SK-N-MC (cell line): ENCODE measurements at regions not wholly inside any gene's neighbourhood (a gene's known extent, or its start where the extent isn't known, plus 50 kb on each side); places are given as distances from the start of the nearest gene placed in this dataset.
"Not testable (repeated sequence)": the region's sequence is repeated elsewhere in the genome, so short reads cannot be mapped to it uniquely, and the experiment has no call there.

ENCODE experiments used
- DNase-seq: peaks from one replicate; pipeline ENCODE4 v3.0.0-alpha.2; 2011; ENCODE audit warnings: low read depth, low spot score
- H3K27ac ChIP-seq: fragments of 200-600 bp; sonication (generic); 2 replicates; pipeline ENCODE4 v1.5.1; 2016; ENCODE audit warnings: mixed run types
- H3K36me3 ChIP-seq: fragments of 200-600 bp; sonication (generic); 2 replicates; pipeline ENCODE4 v1.6.1; 2017; ENCODE audit warnings: antibody characterized with exemption, low read length, mixed read lengths; ENCODE audit not compliant: insufficient read depth
- H3K4me3 ChIP-seq: fragments of 200-600 bp; sonication (generic); 2 replicates; pipeline ENCODE4 v1.5.1; 2016
- H3K9ac ChIP-seq: fragments of 200-600 bp; sonication (generic); 2 replicates; pipeline ENCODE4 v1.8.0; 2017; ENCODE audit warnings: mixed run types, mixed read lengths; ENCODE audit not compliant: insufficient read length
- H3K9me3 ChIP-seq: fragments of 200-600 bp; sonication (generic); 2 replicates; pipeline ENCODE4 v1.6.1; 2017; ENCODE audit warnings: low read depth, mild to moderate bottlenecking, antibody characterized with exemption, low read length, moderate library complexity, mixed read lengths
- EZH2 ChIP-seq: fragments of 200-600 bp; sonication (generic); IDR thresholded peaks from one replicate; pipeline ENCODE4 v1.6.1; 2017; ENCODE audit warnings: antibody characterized with exemption
- FOXP2 ChIP-seq: optimal IDR thresholded peaks from 2 replicates; pipeline ENCODE3; 2011; ENCODE audit warnings: mild to moderate bottlenecking, moderate library complexity; ENCODE audit not compliant: insufficient read depth; ENCODE audit errors: extremely low read length, control extremely low read depth
- POLR2AphosphoS5 ChIP-seq: IDR thresholded peaks from 2 replicates; pipeline ENCODE4 v1.6.1; 2012; ENCODE audit warnings: mild to moderate bottlenecking, low read depth, low read length, borderline replicate concordance

DNA sequence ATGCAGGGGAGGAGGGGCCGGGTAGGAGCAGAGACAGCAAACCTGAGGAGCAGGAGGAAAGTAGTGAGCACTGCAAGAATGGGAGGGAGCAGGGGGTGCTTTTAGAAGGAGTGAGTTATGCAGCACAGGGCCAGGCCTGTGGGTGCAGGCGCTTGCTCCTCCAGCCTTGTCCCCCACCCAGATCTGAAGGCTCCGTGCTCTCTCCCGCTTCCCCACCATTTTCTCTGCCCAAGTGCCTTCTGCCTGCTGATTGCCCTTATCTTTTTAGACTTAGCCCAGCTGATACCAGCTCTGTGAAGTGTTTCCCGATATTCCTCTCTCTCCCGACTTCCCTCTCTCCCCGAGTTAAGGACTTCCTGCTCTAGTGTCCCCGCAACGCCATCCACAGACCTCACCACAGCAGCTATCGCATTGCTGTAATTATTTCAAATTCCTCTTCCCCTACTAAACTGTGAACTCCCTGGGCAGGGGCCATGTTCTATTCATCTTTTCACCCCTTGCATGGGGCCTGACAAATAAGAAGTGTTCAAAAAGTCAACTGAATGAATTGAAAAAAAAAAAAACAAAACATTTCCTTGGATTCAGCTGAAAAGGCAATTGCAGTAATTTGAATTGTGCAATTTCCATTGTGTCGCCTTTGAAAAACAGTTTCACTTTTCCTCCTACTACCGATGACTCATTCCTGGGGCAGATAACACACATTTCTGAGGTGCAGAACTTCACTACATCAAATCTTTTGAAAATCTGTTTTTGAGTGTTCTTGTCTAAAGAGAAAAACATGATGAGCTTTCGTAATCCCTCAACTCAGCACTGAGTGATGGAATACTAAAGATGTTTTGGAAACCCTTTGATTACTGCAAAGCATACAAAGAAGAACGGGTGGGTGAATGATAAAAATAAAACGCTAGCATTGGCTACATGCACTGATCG lies 69.7 kb upstream of the BMAL1 start:
- Histone ChIP-seq H3K27ac (no peak overlapping the region), H3K9me3 (no peaks in the 10 kb centered on the region), H3K4me3 (peak overlapping the region; percentile 19; the same call in 1 of the 2 replicates), H3K9ac (no peak overlapping the region), H3K36me3 (no peaks in the 10 kb centered on the region)
- no peak for DNase-seq
- TF ChIP-seq FOXP2 (no peak), POLR2AphosphoS5 (no peak), EZH2 (no peak)

DNA sequence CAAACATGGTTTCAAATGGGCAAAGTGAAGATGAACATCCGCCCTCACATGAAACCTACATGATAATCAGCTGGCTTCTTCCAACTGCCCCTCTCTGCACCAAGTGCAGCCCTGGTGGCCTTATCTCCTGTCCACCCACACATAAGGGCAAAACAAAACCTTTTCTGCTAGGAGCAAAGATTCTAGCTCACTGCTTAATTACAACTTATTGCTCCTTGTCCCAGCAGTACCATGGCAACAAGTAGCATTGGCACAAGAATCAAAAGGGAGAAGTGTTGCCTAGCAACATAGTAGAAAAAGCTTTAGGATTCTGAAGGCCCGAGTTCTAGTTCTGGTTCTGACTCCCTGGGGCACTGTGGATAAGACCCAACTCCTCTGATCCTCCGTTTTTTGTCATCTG lies 68.7 kb upstream of the BMAL1 start:
- no peak overlapping the region for H3K27ac ChIP-seq
- DNase-seq, result no peak
- TF ChIP-seq POLR2AphosphoS5 (no peak), EZH2 (no peak), FOXP2 (no peak)

DNA sequence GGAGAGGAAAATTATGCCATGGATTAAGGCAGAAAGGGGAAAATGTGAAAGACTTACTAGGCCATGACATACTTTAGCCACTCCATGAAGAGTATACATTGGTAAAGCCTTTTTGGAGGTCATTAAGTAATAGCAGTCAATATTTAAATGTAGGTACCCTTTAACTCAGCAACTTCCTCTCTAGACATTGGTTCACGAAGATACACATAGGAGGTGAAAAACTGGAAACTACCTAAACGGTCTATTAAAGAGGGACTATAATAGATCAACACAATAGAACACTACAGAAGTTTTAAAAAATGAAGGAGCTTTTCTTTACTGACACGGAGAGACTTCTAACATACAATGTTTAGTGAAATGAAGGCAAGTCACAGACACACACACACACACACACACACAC lies 68.2 kb upstream of the BMAL1 start:
- TF ChIP-seq POLR2AphosphoS5, result no peak
- no peak for TF ChIP-seq EZH2
- no peak for TF ChIP-seq FOXP2

More for the DNA sequence above, 68.7 kb upstream of the BMAL1 start:
- H3K36me3 ChIP-seq, result no peaks in the 10 kb centered on the region
- no peak overlapping the region for H3K9ac ChIP-seq
- no peaks in the 10 kb centered on the region for H3K9me3 ChIP-seq
- no peak overlapping the region for H3K4me3 ChIP-seq

DNA sequence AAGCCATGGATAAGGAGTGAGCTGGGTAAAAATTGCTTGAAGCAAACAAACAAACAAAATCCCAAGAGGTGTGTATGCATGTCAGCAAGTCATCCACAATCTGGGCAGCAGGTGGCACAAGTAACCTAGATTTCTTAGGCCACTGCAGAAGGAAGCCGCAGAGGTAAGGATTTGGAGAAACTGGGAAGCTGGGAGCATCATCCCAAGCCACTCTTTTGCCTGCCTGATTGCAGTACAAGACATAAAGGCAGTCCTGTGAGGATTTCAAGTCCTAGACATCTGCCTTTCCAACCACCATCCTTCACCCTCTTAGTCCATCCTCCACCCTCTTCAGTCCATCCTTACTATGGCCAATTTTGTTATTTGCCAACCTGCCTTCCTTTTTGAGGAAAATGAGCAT lies 67.2 kb upstream of the BMAL1 start:
- Histone ChIP-seq H3K4me3 (no peak overlapping the region), H3K9me3 (no peaks in the 10 kb centered on the region), H3K9ac (no peak overlapping the region), H3K36me3 (no peaks in the 10 kb centered on the region), H3K27ac (no peak overlapping the region)
- no peak for DNase-seq
- no peak for TF ChIP-seq EZH2
- TF ChIP-seq POLR2AphosphoS5, result no peak

More for the DNA sequence above, 68.2 kb upstream of the BMAL1 start:
- Histone ChIP-seq H3K4me3 (no peak overlapping the region), H3K9ac (no peak overlapping the region), H3K9me3 (no peaks in the 10 kb centered on the region), H3K27ac (no peak overlapping the region), H3K36me3 (no peaks in the 10 kb centered on the region)
- no peak for DNase-seq

DNA sequence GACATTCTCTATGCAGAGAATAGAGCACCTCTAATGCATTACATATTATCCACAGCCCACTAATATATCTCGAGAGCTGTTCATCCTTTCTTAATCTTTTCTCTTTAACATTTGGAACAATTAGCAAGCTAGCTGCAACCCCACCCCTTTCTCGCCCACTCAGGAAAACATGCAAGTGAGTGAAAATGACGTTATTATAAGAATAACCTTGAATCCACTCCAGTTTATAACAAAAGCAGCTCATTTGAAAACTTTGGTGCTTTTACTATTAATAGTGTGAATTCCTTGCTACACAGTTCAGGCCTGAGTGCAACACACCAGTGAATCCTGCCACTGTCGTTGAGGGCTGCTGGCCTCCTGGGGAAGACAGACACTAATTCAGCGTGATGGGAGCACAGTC lies 63.3 kb upstream of the BMAL1 start:
- Histone ChIP-seq H3K9me3 (no peaks in the 10 kb centered on the region), H3K27ac (no peak overlapping the region), H3K9ac (no peak overlapping the region)

DNA sequence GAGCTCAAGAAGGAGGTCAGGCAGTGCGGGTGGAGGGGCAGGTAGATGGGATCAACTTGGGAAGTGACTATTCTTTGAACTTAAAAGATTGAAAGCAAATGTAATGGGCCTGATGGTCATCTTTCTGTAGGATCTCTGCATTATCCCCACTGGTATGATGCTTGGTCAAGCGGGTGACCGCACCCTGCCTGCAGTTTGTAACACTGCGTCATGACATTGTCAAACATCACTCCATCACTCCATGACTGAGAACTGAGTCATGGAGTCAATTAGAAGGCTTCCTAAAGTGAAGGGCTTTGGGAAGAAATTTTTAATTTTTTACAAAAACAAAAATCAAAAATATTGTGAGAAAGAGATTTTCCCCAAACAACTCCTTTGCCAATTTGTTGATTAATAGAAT lies 62.4 kb upstream of the BMAL1 start:
- no peaks in the 10 kb centered on the region for H3K36me3 ChIP-seq
- H3K9ac ChIP-seq, result no peak overlapping the region
- no peak overlapping the region for H3K27ac ChIP-seq
- no peak overlapping the region for H3K4me3 ChIP-seq
- H3K9me3 ChIP-seq, result no peaks in the 10 kb centered on the region
- no peak for DNase-seq
- no peak for TF ChIP-seq EZH2
- TF ChIP-seq FOXP2, result no peak
- no peak for TF ChIP-seq POLR2AphosphoS5

More for the DNA sequence above, 63.3 kb upstream of the BMAL1 start:
- no peak for DNase-seq
- H3K4me3 ChIP-seq, result no peak overlapping the region
- TF ChIP-seq FOXP2 (no peak), POLR2AphosphoS5 (no peak), EZH2 (no peak)
- no peaks in the 10 kb centered on the region for H3K36me3 ChIP-seq

DNA sequence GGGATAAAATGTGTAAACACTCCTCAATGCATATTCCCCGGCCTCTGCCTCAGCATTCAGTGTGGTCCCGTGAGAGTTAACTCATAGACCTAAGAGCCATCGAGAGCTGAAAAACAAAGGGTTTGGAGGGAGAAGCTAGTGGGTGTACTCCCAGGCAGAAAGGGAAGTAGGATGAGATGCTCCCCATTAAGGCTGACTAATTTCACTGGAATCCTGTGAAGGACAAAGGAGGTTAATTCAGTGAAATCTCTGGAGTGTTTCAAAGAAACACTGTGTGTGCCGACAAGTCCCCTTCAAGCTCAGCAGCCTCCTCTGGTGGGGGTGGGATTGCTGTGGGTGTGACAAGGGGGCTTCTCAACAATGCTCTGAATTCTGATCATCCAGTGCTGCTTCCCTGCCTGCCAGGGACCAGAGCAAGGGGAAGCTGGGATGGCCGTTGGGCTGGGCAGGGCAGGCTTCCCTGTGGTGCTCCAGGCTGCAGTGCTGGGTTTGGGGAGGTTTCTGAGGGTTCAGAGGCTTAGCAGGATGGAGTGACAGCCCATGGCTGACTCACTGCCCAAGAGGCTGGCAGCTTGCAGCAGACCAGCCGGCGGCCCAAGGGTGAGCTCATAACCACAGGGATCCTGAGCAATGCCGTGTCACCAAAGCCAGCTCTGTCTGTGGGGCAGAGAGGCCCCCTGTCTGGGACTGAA lies 61.4 kb upstream of the BMAL1 start:
- no peak overlapping the region for H3K4me3 ChIP-seq
- no peaks in the 10 kb centered on the region for H3K9me3 ChIP-seq
- H3K27ac ChIP-seq, result no peak overlapping the region
- no peak for TF ChIP-seq POLR2AphosphoS5
- TF ChIP-seq EZH2, result no peak
- no peak for TF ChIP-seq FOXP2
- H3K9ac ChIP-seq, result no peak overlapping the region
- no peaks in the 10 kb centered on the region for H3K36me3 ChIP-seq
- DNase-seq, result no peak

DNA sequence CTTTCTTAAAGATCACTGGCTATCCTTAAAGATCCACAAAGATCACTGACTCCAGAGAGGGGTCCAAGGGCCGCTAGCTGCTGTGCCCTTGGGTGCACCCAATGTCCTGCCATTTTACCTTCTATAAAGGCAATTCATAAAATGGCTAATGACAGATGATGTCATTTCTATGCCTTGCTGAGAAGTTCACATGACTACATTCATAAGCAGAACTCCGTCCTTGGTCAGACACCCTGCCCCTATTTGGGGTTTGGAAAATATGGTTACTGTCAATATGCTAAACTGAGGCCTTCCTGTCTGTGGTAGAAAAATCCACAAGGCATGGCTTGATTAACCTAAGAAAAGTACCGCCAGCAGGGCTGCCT lies 60.9 kb upstream of the BMAL1 start:
- no peak overlapping the region for H3K4me3 ChIP-seq
- no peak for DNase-seq
- no peak overlapping the region for H3K27ac ChIP-seq
- no peak for TF ChIP-seq EZH2
- TF ChIP-seq FOXP2, result no peak
- TF ChIP-seq POLR2AphosphoS5, result no peak
- H3K9me3 ChIP-seq, result no peaks in the 10 kb centered on the region
- no peak overlapping the region for H3K9ac ChIP-seq
- H3K36me3 ChIP-seq, result no peaks in the 10 kb centered on the region

DNA sequence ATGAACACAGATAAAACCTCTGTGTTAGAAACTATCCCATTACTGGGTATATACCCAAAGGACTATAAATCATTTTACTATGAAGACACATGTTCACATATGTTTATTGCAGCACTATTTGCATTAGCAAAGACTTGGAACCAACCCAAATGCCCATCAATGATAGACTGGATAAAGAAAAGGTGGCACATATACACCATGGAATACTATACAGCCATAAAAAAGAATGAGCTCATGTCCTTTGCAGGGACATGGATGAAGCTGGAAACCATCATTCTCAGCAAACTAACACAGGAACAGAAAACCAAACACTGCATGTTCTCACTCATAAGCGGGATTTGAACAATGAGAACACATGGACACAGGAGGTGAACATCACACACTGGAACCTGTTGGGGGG lies 58.9 kb upstream of the BMAL1 start:
- H3K9ac ChIP-seq, H3K36me3 ChIP-seq, H3K4me3 ChIP-seq, DNase-seq, H3K9me3 ChIP-seq, H3K27ac ChIP-seq: not testable (repeated sequence)
